Epidermal melanocyte (primary cell): ENCODE measurements at regions not wholly inside any gene's neighbourhood (a gene's known extent, or its start where the extent isn't known, plus 50 kb on each side); places are given as distances from the start of the nearest gene placed in this dataset.

Experiments
- DNase-seq: peaks from one replicate; pipeline ENCODE4 v3.0.0; 2011; ENCODE audit warnings: low spot score; ENCODE audit not compliant: insufficient read length

DNA sequence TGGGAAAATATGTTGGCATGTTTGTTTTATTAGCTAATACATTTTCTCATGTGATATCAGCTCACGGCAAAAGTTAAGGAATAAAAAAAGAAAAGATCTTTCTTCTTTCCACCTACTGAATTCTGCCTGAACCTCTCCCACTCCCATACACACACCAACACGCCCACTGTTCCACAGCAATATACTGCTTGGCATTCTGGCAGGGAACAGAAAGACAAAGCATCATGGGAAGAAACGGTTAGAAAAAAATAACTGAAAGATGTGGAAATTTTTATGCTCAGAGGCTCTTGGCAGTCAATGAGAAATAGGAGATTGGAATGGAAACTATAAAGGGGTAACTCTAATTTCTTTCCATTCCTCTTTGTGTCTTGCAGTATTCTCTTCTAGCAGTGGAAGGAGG is 268.5 kb downstream of the FOXG1 start:
- DNase-seq: no peak

- DNase-seq: no peak
Measured at GRCh38 chr14:29037411-29037810, 270.8 kb downstream of the FOXG1 start.

- no peak for DNase-seq
Measured at GRCh38 chr14:29039171-29039570, 272.6 kb downstream of the FOXG1 start.

- no peak for DNase-seq
Measured at GRCh38 chr14:29042551-29042950, 276.0 kb downstream of the FOXG1 start.

GRCh38 chr14:29043737-29044136 is 277.1 kb downstream of the FOXG1 start:
- DNase-seq: no peak

- DNase-seq: no peak
Measured at GRCh38 chr14:29045237-29045636, 278.6 kb downstream of the FOXG1 start.

GRCh38 chr14:29054119-29054518 is 287.5 kb downstream of the FOXG1 start:
- no peak for DNase-seq

- DNase-seq: no peak
Measured at GRCh38 chr14:29056041-29056566, 289.5 kb downstream of the FOXG1 start.

DNA sequence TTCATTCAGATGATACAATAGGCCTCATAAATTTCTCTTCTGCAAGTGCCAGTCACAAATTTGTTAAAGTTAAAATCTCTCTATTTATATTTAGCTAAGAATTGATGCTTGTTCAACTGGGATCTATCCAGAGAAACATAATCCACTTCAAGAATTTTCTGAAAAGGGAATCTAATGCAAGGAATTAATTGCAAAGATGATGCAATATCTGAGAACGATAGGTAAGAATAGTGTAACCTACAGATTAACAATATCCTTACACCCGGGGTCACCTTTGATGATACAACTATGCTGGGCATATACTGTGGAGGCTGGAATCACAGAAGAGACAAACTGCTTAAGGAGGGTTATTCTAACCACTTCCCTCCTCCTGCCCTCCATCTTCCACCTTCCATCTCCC is 295.1 kb downstream of the FOXG1 start:
- DNase-seq: no peak

DNA sequence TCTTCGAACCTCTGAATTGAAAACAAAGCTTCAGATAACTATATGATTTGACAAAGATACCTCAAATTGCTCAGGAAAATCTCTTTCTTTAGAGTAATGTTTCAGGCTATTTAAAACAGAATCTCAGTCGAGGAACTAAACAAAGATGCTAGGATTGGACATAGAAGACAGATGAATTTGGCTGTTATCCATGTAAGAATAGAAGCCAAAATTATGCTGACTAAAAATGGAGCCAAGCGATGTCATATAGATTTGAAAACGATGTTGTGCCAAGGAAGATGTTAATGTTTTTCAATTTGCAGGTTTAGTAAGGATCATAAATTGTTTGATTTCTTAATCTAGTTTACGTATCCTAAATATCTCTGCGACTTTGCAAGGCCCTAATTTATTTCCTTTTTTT is 295.9 kb downstream of the FOXG1 start:
- no peak for DNase-seq

GRCh38 chr14:29062976-29063375 is 296.4 kb downstream of the FOXG1 start:
- DNase-seq: no peak

GRCh38 chr14:29064305-29064900 is 297.8 kb downstream of the FOXG1 start:
- DNase-seq: no peak

DNA sequence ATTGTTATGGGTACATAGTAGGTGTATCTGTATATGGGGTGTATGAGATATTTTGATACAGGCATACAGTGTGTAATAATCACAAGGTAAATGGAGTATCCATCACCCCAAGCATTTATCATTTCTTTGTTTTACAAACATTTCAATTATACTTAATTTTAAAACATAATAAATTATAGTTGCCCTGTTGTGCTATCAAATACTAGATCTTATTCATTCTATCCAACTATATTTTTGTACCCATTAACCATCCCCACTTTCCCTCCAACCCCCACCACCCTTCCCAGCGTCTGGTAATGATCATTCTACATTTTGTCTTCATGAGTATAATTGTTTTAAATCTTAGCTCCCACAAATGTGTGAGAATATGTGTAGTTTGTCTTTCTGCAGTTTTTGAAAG is 302.6 kb downstream of the FOXG1 start:
- DNase-seq: no peak

DNA sequence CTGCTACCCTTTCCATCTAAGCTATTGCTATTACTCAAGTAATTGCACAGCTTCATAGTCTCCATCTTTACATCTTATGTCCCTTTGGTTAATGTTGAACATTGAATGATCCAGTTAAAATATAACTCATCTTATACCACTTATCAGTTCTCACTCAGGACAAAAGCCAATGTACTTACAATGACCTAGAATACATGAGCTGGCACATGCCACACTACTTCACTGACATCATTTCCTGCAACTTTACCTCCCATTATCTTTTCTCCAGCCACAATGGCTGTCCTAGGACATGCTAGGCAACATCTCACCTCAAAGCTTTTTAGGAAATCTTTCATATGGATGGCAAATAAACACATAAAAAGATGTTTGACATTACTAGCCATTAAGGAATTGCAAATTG is 309.2 kb downstream of the FOXG1 start:
- DNase-seq: no peak

DNA sequence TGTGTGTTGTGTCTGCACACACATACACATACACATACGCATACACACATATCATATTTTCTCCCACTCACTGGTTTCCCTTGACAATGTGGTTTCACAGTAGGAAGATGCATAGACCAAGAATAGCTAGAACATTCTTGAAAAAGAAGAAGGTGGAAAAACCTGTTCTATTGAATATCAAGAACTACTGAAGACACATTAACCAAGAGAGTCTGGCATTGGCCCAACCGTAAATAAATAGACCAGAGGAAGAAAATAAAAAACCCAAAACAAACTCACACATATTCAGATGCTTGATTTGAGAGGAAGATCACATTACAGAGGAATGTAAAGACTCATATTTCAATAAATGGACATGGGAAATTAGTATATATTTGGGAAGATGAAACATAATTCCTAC is 311.3 kb downstream of the FOXG1 start:
- no peak for DNase-seq

DNA sequence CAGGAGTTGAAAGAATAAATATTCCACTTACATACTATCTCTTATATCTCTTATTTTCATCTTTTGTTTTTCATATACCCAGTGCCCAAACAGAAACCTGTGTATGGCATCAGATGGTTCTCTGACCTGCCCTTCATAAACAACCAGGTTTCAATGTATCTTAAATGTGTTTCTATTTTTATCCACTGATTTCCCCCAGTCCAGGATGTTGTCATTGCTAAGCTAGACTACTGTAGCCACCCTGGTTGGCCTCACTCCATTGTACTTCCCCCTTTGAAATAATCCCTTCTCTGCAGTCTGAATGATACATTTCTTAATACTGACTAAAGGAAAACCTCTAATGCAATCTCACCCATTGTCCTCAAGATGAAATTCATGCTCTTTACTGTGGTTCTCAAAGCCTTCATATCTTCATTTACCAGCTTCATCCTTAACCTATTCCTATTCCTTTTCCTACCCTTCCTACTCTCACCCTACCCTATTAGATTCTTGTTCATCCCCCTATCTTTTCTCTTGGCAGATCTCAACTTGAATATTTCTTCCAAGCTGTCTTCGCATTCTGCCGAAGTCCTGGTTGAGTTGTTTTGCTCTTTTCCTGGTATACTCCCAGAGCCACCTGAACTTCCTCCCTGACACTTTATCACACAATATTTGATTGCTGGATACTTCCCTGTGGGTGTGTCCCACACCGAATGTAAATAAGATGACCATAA is 312.4 kb downstream of the FOXG1 start:
- no peak for DNase-seq

DNA sequence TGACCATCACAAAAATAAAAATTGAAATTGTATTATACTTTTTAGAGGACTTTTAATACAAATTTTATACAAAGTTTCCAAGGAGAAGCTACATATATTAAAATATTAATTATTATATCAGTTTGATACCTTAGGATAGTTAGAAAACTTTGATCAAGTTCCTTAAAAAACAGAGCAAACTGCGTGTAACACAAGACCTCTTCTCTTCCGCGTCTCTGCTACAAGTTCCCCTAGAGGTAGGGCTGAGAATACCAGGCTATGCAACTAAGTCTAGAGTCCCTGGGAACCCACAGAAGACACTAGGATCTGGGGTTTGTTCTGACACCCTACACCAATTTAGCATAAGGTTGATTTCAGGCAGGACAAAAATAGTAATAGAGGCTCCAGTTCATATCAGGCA is 319.0 kb downstream of the FOXG1 start:
- no peak for DNase-seq

DNA sequence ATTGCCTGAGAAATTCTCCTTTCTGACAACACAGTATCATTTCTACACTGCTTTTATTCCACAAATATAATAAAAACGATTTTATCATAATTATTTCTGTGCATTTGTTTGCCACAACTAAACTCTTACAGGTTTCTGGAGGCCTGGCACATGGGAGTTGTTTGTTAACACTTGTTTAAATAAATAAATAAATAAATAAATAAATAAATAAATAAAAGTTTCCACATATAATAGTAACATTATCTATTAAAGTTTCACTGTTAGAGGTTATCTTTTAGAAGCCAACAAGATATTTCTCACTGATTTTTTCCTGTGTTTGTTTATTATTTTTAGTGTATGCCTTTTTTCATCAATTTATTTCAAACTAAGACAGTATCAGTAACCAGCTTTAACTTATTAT is 323.3 kb downstream of the FOXG1 start:
- no peak for DNase-seq

DNA sequence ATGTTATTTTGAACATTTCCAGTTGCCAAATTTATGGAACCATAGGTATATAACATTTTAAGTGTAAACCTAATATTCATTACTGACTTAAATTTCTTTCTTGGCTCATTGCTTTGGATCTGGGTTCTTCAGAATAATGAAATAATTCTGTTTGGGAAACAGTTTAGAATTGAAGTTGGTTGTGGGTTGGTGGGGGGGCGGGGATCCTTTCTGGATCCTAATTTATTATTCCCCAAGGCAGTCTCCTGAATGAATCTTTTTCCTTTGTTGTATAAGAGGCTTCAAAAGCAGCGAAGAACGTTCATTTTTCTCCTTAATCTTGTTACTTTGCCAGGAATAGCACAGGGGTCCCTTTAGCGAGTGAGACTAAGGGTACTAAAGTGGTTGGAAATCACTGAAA is 325.5 kb downstream of the FOXG1 start:
- no peak for DNase-seq

DNA sequence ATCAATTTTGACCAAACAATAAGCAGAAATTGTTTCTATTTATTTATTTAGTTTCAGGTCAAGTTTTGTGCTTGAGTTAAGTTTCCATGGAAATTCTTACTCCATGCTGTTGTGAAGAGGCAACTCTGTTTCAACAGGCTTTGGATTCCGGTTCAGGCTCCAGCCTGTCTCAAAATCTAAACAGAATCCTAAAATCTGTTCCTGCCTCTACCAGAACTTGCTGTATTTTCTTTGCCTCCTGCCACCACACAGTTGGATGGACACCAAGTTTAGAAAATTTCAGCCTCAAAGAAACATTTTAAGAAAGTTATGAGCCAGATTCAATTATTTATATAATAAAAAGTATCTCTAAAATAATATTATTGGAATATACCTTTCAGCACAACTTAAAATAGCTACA is 330.9 kb downstream of the FOXG1 start:
- no peak for DNase-seq

GRCh38 chr14:29098656-29099055 is 332.1 kb downstream of the FOXG1 start:
- no peak for DNase-seq

- DNase-seq: no peak
Measured at GRCh38 chr14:29102266-29102665, 335.7 kb downstream of the FOXG1 start.

DNA sequence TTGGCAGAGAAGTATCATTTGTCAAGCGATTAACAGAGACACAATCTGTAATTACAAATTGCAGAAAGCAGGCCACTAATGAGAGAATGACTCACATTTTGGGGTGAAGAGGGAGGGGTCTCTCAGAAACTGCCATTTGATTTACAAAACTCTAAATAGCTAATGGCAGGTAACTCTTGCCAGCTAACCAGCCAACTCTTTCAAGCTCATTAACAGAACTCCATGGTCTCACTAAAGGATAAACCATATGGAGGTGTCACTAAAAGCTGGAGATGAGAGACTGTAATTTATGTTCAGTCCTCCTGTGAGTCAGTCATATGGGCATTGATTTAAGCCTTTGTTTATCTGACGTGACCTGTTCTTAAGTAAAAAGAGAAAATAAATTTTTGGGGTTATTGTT is 336.4 kb downstream of the FOXG1 start:
- DNase-seq: no peak
